ENCODE measurements at regions not wholly inside any gene's neighbourhood (a gene's known extent, or its start where the extent isn't known, plus 50 kb on each side); places are given as distances from the start of the nearest gene placed in this dataset.

DNA sequence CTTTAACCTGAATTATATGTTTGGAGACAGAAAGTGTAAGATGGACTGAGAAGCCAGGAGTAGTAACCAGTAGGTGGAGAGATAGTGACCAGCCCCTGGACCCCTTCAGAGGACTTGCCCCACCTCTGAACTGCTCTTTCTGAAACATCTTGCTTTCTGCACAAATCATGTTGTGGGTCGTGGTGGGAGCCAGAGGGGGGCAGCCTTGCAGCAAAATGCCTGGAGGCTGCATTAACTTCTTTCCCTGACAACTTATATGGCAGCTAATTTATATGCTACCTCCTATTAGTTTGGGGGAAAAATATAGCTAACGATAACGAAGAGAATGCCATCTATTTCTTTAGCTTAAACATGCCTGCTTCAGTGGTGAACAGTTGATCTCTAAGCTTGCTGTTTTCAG, 859.8 kb downstream of the MAFB start:
- no peak for DNase-seq (ENCODE audit: low read depth)

DNA sequence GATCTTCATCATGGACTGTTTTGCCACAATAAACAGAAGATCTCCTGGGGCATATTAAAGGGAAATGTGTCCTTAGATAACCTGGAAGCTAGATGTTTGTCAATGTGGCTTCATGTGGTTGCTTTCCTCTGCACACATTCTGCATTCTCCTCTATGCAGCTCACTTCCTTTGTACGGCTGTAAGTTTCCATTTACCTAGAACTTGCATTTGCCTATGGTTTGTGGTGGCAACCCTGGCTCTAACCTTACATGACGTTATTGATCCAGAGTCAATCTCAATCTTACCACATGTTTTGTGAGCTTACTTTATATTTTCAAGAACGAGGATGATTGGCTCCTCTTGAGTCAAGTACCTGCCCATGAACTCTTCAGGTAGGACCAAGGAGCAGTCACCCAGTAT, 863.1 kb downstream of the MAFB start:
- DNase-seq (ENCODE audit: low read depth), result no peak

DNA sequence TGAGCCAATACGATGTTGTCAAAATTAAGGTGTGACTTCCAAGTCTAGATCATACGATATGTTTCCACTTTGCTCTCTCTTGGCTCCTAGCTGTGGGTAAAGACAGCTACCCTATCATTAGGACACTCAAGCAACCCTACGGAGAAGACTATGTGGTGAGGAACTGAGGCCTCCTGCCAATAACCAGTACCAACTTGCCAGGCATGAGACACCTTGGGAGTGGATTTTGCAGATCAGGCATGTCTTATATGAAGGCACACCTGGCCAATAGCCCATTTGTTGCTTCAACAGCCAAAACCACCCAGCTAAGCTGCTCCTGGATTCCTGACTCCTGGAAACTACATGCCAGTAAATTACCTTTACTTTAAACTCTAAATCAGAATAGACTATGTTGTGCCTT, 863.4 kb downstream of the DHX35 start:
- no peak for DNase-seq (ENCODE audit: low read depth)

DNA sequence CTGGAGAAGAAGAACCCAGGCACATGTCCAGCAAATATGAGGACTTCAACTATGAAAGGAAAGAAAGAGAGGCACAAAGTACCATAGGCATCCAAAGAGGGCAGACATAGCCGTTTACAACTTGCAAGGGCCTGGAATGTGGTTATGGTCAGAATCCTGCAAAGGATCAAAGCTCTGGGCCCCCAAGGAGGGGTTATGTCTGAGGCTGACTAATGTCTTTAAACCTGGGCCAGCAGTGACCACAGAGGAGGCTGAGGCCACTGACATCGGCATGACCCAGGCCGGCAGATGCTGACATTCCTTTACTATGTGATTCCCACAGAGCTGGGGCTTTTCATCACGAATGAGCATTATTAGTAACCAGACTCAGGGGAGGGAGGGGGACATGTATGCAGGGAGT, 861.1 kb downstream of the DHX35 start:
- peak; percentile 56 for DNase-seq (ENCODE audit: low read depth)

DNA sequence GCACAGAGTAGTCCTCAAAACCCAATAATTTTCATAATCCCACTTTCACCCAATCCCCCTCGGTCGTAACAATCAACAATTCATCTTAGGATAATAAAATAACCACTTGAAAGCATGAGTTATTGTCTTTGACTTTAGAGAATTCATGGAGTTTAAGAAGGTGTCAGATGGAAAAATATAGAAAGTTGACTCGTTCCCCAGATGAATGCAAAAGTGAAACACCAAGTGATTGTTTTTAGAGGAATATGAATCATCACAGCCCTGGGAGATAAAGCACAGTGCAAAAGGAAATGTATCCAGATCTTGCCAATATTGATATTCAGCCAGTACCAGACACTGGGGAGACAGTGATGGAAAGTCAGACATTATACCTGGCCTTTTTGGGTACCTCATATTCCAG, 860.5 kb downstream of the DHX35 start:
- peak; percentile 36 for DNase-seq (ENCODE audit: low read depth)

DNA sequence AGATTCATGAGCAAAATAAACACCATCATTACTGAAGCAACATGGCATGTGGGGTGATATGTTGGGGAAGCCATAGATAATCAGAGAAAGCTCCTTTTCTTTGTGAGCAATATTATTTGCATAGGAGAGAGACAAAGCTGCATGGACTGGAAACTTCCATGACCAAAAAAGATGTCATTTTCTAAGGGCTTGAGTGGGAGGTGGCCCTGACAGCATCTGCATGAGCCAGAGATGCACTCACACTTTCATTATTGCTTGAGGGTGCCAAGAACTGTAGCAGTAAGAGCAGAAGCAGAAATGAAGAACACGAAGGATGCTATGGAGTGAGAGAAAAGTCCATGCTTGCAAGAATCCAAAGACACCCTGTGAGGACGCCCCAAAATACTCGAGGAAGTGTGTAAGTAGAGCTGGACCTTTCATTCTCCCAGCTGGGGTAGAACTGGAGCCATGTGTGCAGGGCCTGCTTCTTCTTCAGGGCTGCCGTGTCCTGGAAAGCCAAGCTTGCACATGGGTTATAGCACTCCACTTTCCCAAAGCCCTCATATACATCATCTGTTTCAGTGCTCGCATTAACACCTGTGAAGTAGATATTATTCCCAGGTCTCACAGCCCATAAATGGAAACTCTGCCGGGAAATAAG, 851.2 kb downstream of the DHX35 start:
- DNase-seq (ENCODE audit: low read depth), result no peak

DNA sequence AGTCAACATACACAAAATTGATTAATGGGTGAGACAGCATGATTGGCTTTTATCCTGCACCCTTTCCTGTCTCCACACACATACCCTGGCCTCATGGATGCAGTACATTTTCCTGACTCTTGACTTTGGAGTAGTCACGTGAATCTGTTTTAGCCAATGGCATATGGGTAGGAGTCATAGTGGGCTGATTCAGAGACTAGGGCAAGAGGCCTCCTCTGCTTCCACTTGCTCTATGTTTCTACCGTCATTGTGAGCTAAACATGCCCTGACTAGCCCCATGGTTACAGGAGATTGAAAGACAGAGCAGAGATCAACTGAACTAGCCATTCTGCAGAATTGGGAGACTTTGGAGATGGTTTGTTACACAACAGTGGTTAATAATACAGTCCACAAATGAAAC, 850.0 kb downstream of the DHX35 start:
- no peak for DNase-seq (ENCODE audit: low read depth)

DNA sequence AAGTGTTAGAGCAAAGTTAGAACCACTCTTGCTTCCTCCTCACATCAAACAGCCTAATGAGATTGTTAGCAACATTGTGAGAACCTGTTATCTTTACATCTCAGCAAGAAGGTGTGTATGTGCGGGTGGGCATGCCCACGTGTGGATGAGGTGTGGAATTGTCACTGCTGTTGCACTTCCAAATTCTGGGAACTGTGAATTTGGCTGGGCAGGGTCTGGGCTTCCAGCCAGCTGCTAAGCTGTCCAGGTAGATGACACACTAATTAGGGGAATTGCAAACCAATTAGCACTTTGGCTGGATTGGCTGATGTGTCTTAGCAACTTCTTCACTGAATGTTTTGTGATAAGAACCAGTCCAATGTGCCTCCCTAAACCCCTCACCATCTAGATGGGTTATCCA, 848.2 kb downstream of the DHX35 start:
- DNase-seq (ENCODE audit: low read depth), result no peak

DNA sequence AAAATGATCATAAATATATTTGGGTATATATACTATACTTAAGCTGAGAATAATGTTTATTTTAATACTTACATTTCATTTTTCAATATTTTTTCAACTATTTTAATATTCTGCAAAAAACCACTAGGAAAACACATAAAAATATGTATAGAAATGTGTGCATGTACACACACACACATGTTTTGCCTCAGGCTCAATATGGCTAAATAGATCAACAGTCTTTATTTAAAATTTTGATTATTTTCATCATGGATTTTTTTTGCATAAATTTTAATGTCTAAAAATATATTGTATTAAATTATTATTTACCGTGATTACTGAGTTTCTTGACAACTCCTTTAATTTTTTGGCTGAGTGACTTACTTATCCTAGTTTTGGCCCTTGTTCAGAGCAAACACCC, 846.5 kb downstream of the DHX35 start:
- no peak for DNase-seq (ENCODE audit: low read depth)

DNA sequence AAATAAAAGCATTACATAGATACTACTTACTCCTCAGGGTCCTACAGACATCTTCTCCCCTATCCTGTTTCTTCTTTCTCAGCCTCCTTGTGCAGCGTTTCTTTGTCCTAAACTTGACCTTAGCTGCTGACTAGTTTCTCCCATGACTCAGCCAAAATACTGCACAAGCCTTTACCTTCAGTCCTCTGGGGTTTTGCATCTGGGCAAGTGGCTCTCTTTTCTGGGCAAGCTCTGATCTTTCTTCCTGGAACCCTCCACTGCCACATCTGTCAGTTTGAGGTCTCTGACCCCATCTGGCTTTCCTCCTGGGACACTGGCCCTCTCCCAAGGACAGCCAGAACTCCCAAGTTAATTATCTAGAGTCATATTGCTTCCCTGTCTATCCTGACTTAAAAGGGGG, 838.4 kb downstream of the DHX35 start:
- peak; percentile 78 for DNase-seq (ENCODE audit: low read depth)

DNA sequence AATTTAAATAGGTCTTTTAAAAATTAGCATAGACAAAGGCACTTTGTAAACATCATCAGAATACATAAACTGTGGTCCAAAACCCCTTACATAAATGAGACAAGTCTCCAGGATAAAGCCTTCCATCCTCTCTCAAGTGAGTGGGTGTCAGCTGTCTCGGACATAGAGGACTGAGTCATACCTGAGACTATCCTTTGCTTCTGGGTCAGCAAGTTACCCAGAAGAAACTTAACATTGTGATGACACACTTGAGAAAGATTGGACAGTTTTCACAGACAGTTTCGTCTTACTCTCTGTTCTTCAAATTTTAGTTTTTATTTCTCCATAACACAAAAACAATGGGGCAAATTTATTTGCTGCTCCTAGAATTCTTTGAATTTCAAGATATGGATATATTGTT, 838.0 kb downstream of the DHX35 start:
- DNase-seq (ENCODE audit: low read depth), result peak; percentile 36

DNA sequence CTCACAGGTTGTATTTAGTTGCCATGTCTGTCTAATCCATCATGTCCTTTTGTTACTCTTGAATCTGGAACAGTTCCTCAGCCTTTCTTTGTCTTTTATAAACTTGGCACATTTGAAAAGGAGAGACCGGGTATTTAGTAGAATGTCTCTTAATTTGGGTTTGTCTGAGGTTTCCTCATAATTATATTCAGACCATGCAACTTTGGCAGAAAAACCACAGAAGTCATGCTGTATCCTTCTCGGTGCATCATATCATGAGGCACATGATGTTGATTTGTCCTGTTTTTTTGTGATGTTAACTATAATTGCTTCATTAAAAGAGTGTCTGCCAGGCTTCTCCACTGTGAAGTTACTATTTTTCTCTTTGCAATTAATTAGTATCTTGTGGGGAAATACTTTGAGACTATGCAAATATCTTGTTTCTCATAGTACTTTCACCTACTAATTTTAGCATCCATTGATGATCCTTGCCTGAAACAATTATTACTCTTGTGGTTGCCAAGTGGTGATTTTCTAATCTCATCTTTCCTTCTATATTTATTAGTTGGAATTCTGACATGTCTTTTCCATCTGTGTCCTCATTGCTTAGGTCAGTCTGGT, 837.3 kb downstream of the DHX35 start:
- DNase-seq (ENCODE audit: low read depth), result no peak

DNA sequence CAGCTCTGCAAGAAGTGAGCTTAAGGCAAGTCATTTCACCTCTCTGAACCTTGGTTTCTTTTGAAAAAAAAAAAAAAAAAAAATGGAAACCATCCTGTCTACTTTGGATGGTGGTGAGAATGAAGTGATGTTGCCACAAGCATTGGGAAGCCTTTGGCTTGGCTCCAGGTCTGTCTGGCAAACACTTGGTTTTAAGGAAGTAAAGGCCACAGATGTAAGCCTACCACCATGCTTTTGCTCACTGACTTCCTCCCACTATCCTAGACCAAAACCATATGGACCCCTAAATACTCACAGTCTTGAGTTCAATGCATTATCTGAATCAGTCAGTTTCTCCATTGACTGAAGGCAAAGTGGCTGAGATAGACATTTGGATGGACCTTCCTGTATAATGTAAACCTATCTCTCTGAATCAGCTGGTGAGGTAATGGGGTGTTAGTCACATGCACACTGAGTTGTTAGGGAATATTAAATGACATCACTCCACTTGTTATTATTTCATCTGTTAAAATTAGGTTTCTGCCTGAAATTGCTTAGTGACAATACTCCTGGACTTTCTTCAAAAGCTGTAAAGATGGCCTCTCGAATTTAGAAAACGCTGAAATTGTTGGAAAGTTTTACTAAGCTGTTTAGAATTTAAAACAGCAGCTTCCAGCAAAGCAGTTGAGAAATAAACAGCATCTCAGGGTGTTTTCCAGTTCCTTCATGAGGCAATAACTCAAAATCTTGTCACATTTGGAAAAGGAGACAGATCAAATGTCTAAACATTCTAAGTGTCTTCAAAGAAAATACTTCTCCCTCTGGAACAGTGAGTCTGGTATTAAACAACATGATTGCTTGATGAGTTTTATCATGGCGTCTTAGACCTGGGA, 833.5 kb downstream of the DHX35 start:
- DNase-seq (ENCODE audit: low read depth), result peak; percentile 38

DNA sequence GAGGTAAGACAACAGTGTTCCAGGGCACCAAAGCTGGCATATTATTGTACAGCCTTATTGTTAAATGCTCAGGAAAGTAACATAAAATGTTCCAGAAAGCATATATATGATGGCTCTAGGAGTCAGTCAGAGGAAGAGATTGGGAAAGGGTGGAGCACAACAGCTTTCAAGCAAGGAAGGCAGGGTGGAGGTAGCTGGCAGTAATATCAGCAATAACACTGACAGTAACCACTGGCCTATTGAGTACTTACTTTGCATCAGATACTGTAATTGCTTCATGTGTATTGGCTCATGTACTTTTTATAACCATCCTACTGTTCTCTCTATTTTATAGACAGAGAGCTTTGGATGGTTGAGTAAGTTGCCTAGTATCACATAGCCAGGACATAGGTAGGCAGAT, 830.2 kb downstream of the DHX35 start:
- DNase-seq (ENCODE audit: low read depth), result no peak

DNA sequence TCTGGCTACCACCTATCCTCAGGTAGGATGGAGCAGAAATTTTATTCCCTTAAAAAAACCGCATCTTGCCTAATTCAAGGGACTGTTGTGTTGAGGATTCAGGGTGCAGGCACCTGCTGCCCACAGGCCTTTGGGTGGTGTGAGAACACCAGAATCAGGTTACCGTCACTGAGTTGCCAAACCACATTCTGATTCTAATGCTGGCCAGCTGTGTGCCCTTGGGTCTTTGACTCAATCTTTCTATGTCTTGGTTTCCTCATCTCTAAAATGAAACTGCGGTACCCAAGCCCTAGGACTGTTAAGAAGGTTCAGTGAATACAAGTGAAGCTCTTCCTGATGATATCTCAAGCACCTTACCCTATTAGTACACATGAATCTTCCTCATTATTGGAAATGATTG, 827.3 kb downstream of the DHX35 start:
- DNase-seq (ENCODE audit: low read depth), result no peak

DNA sequence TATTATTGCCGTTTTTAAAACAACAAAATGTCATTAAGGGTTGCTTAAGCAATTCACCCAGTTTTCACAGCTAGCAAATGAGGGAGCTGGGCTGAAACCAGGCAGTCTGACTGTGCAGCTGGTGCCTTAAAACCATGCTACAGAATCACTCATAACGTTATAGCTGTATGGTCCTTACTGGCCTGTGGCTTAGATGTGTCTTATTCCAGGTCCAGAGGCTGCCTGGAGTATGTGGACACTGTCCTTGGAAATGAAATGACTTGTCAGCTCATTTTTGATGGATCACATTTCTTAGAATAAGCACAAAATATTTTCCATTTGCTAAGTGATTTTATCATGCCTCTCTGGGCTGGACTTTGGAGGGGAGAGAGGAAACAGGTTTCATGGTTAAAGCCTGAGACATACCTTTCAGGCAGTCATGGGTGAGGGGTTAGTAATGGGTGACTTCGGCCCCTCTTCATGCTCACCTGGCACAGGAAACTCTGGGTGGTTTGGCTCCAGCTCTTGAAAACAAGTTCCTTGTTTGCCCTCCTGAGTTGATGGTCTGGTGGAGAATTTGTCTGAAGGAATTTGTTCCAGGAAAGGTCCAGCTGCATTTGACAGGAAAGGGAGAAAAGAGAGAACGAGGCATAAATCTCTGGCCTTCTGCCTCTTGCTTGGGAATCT, 823.2 kb downstream of the DHX35 start:
- no peak for DNase-seq (ENCODE audit: low read depth)

DNA sequence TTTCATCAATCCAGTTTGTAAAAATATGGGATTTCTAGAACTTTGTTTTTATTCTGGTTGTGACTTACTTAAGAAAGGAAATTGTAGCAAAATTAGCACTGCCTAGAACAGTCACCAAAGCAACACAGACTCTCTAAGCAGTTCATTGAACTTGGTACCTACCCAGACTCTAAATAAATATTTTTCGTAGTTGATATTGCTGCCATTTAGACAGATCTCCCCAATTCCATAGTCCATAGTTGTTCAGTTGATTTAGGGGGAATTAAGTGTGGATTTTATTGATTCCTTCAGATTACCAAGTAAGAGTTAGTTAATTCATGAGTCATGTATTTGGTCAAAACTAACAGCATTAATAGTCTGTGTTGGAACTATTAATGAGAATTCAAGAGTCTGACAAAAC, 822.5 kb downstream of the DHX35 start:
- no peak for DNase-seq (ENCODE audit: low read depth)

DNA sequence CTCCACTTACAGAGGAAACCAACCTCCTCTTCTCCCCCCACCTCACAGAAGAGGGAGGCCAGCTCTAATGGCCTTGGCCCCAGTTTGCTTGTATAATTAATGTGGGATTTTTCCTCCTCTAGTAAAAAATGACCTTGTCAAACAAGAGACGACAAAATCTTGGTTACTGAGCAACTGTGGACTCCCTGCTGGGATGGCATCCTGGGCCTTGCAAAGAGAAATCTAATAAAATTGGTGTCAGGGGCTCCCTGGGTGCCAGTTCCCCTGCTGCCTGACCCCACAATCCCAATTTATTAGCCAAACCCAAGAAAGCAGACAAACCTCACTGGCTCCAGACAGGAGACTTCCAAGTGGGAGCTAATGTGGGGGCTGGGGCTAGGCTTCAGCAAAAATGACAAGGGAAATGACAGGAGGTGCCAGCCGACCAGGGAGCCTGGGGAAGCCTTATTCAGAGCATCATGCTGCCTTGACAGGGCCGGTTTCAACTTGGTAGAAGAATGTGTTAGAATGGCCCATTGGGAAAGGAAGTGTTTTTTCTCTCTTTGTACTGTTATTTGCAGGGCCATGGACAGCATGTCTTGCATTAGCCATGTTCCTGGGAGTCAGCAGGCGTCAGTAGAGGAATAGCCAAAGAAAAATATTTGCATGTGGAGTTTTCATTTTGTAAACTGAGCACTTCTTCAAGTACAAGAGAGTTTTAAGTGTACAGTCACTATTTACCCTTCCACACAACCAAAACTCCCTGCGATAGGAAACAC, 816.9 kb downstream of the DHX35 start:
- DNase-seq (ENCODE audit: low read depth), result no peak

DNA sequence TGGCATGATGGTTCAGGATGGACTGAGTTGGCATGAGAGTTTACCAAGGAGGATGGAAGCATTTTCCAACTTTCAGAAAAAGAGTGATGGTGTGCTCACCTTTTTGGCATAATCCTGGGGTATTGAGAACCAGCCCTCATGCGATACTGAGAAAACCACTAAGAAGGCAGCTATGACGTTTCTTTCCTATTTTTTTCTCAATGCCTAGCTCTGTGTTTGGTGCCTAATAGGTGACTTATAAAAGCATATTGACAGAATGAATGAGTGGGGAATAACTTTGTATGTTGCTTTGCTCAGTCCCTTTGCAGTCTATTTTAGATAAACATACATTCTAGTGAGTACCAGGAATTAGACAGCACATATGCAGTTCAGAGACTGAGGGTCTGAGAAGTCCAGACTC, 816.3 kb downstream of the DHX35 start:
- no peak for DNase-seq (ENCODE audit: low read depth)

DNA sequence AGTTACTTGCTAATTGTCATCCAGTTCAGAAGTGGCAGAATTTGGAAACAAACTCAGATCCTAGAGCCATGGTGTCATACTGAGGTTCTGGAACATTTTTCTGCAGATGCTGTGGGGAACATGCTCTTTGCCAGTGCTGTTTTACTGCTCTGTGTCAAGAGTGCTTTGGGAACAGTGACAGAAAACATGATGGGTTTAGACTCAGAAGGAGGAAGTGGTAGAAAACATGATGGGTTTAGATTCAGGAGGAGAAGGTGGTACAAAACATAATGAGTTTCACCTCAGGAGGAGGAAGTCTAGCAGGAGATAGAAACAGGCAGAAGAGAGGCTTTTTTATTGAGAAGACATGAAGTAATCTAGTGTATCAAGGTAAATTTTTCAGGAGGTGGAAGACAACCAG, 815.5 kb downstream of the DHX35 start:
- no peak for DNase-seq (ENCODE audit: low read depth)

DNA sequence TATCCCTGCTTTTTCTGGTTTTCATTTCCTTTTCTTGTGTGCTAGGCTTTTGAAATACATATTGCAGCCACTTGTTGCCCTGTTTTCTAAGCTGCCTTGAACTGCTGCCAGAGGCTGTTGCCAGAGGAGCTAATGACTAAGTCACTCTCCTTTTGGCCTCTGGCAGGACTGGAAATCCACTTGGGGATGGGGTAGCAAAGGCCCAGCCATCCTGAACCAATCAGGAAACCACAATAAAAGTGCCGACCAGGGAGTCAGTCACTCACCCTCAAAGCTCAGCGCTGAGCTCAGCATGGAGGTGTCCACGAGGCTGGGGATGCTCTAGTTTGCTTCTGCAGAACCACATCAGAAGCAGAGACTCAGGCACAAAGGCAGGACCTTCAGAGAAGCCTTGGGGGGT, 813.0 kb downstream of the DHX35 start:
- peak; percentile 90 for DNase-seq (ENCODE audit: low read depth)

DNA sequence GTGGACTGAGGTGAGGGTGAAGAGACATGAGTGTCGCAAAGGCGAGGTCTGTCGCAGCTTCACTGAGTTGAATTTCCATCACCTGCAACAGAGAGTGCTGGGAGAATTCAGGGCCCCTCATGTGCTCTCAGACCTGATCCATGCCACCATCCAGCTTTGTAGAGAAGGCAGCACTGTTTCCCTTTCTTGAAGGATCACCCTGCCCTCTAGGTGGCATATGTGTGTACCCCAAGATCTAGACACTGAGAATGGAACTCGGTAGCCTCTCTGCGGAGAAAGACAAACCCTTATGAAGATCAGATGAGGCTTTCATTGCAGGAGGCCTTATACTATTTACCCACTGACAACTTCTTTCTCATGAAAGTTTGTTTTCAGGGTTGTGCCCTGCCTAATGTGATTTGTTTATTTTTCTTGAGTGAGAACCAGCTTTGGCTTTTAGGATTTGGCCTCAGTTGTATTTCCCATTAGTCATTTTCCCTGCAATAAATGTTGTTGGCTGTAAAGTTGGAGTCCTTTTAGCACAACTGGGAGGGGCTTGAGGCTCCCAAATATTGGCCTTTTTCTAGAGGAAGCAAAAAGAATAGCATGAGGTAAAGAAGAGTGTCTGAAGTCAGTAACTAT, 811.3 kb downstream of the DHX35 start:
- DNase-seq (ENCODE audit: low read depth), result peak; percentile 31

Measured in stromal cell of bone marrow (primary cell).